Hypothalamus (tissue), 51 donors: ENCODE measurements at regions not wholly inside any gene's neighbourhood (a gene's known extent, or its start where the extent isn't known, plus 50 kb on each side); places are given as distances from the start of the nearest gene placed in this dataset.

Experiments used
- DNase-seq, 51 donors: peaks; one replicate each; lab custom pipeline; 2025; lab: John Stamatoyannopoulos, UW

DNA sequence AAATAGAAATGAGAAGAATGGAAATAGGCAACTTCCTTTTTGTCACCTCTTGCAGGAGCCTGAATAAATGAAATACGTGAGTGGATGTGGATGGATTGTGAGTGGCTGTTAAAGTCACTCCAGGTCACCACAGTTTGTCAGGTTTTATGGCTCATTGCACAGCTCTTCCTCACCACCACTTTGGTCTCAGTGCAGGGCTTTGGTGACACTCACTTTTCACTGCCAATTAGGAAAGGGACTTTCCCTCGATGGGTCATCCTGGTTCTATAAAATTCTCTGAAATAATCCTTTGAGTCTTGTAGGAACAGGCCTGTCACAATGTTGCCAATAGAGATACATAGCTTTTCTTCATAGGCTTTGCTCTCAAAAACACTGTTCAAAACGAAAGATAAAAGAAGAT is 172.4 kb upstream of the C11orf87 start:
- no peak for DNase-seq

GRCh38 chr11:109251230-109251629 is 170.8 kb upstream of the C11orf87 start:
- DNase-seq: no peak

GRCh38 chr11:109264128-109264527 is 157.9 kb upstream of the C11orf87 start:
- no peak for DNase-seq

GRCh38 chr11:109267293-109268095 is 154.5 kb upstream of the C11orf87 start:
- DNase-seq: no peak

DNA sequence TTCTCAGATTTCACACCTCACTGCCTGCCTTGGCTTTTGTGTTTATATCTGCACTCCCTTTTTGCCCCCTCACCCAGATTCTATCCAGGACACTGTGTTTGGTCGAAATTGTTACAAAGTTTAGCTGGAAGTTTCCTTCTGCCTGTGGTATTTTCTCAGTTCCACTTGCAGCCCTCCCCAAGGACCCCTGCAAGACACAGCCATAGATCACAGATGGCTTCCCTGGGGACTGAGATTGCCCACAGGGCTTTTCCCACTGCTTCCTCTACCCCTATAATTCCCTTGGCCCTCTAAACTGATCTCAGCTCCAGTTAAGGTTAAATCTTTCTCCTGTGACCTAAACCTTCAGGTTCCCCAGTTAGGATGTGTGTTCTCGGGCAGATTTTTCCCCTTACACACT is 146.1 kb upstream of the C11orf87 start:
- DNase-seq: no peak

DNA sequence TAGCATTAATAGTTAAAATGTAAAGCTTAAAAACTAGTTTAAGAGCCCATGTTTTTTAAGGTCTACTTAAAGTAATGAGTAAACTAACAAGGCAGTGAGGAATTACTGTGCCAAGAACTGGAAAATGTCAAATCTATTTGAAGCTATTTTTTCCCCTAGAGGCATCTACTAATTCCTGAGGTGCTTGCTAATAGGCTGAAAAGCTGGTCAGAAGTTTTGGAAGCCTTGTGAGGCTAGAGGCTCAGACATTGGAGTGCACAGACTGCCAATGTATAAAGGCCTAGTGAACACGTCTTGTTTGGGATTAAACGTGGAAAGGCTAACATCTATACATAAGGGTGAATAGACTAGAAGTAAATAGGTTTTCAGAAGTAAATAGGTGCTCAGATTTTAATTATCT is 136.5 kb upstream of the C11orf87 start:
- no peak for DNase-seq

DNA sequence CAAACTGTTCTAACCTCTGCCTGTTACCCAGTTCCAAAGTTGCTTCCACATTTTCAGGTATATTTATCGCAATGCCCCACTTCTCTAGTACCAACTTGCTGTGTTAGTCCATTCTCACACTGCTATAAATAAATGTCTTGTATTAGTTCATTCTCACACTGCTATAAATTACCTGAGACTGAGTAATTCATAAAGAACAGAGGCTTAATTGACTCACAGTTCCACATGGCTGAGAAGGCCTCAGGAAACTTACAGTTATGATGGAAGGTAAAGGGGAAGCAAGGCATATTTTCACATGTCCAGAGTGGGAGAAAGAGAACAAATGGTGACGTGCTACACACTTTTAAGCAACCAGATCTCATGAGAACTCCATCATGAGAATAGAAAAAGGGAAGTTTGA is 130.4 kb upstream of the C11orf87 start:
- no peak for DNase-seq

GRCh38 chr11:109298865-109299264 is 123.1 kb upstream of the C11orf87 start:
- no peak for DNase-seq

- DNase-seq: no peak
Observed at GRCh38 chr11:109300211-109300610, 121.8 kb upstream of the C11orf87 start.

DNA sequence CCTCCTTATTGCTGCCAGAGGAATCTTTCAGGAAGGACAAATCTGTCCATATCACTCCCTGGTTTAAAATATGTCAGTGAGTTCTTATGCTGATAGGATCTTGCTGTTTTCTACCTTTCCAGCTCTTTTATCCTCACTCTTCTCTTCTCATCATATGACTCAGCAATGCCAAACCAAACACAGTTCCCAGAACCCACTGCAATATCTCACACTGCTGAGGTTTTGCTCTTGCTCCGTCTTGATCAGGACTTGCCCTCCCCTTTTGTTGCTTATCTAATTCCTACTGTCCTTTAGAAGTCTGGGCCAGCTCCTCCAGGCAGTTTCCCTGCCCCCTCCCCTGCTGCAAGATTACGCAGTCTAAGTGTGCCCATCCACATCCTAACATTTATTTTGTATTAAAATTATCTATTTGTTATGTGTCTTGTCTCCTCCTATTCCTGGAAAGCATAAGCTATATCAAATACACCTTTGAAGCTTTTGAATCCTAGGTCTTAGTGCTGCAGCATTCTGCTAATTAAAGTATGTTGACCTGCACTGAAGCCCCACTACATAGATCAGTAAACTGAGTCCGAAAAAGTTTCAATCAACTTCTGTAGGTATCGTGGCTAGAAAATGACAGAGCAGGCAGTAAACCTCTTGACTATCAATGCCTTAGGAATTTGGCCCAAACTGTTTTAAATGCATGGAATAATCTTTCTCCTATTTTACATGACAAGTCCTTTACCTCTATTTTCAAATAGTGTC is 119.2 kb upstream of the C11orf87 start:
- DNase-seq: no peak

DNA sequence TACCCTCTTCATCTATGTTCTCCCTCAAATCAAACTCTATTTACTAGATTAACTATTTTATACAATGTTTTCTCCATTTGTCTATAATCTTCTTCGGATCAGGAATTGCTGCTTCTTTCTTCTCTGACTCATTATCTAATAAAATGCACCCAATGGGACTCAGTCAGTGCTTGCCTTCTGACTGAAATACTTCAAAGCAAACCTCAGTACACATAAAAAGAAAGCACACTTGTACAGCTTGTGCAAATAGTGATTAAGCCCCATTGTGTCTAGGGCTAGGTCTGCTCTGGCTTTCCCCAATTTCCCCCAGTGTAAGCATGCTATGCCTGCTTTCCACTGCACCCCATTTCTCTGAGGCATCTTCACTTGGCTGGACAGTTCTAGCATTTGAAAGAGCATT is 118.6 kb upstream of the C11orf87 start:
- DNase-seq: no peak

GRCh38 chr11:109304159-109304558 is 117.8 kb upstream of the C11orf87 start:
- no peak for DNase-seq

DNA sequence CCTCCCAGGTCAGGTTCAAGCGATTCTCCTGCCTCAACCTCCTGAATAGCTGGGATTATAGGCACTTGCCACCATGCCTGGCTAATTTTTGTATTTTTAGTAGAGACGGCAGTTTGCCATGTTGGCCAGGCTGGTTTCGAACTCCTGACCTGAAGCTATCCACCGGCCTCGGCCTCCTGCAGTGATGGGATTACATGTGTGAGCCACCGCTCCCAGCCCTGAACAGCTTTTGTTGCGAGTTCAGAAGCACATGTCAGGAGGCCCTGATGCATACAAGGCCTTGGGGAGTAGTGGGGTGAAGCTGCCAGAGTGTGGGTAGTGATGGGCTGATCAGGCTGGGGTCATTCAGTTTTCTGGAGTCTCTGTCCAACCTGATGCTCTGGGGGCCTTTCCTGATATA is 117.0 kb upstream of the C11orf87 start:
- no peak for DNase-seq

GRCh38 chr11:109306322-109306721 is 115.7 kb upstream of the C11orf87 start:
- DNase-seq: no peak

GRCh38 chr11:109307366-109307765 is 114.6 kb upstream of the C11orf87 start:
- DNase-seq: no peak

- DNase-seq: no peak
Observed at GRCh38 chr11:109308551-109308950, 113.4 kb upstream of the C11orf87 start.

GRCh38 chr11:109309153-109309552 is 112.8 kb upstream of the C11orf87 start:
- DNase-seq: no peak

DNA sequence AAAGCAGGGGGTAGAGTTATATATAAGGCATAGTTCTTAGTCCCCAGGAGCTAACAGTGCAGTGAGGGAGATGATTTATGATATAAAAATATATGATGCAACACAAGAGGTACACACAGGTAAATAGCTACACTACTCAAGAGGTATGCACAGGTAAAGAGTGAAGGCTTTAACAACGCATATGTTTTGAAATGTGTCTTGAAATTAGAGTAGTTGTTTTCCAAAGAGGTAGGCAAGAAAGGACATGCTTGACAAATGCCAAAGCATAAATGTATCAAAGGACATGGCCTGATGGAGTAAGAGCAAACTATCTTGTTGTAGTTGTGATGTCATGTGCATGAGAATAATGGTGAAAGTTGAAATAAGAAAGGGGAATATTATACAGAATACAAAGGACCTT is 104.3 kb upstream of the C11orf87 start:
- DNase-seq: no peak

GRCh38 chr11:109320595-109320994 is 101.4 kb upstream of the C11orf87 start:
- no peak for DNase-seq

DNA sequence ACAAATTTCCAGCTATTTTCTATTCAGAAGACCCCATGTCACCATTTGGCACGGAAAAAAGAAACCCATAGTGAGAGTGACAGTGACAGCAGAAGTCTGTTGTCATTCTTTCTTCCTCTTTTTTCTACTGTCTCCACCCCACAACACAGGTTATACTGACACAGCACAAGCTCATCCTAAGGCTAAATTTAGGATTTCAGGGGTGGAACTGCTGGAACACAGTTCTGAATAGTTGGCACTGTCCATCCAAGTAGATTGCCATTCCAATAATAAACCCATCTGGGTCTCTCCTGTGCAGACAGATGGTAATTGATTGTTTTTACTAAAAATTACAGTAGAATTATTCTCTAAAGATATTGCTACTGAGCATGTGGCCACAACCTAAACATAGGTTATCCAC is 95.2 kb upstream of the C11orf87 start:
- no peak for DNase-seq

- no peak for DNase-seq
Observed at GRCh38 chr11:109329716-109330115, 92.3 kb upstream of the C11orf87 start.

GRCh38 chr11:109338131-109338530 is 83.9 kb upstream of the C11orf87 start:
- DNase-seq: no peak
